Skeletal muscle tissue (tissue), 3 donors: ENCODE measurements at regions not wholly inside any gene's neighbourhood (a gene's known extent, or its start where the extent isn't known, plus 50 kb on each side); places are given as distances from the start of the nearest gene placed in this dataset.

Source experiments
- H3K27ac ChIP-seq: one replicate; pipeline ENCODE4 v1.7.0; 2013; ENCODE audit warnings: mild to moderate bottlenecking, low read depth, low read length, inconsistent platforms
- H3K27me3 ChIP-seq, 3 donors: one replicate each; pipeline ENCODE4 v1.7.0; 2013; ENCODE audit warnings: low read length in 3 of 3; ENCODE audit not compliant: control insufficient read depth in 3 of 3, insufficient read depth in 3 of 3
- H3K36me3 ChIP-seq, 3 donors: one replicate each; pipeline ENCODE4 v1.7.0; 2013; ENCODE audit warnings: low read length in 3 of 3; ENCODE audit not compliant: control insufficient read depth in 3 of 3, insufficient read depth in 3 of 3
- H3K4me1 ChIP-seq, 3 donors: one replicate each; pipeline ENCODE4 v1.7.0; 2013; ENCODE audit warnings: low read length in 3 of 3, mild to moderate bottlenecking in 3 of 3; ENCODE audit not compliant: control insufficient read depth in 3 of 3, insufficient read depth in 3 of 3
- H3K4me3 ChIP-seq, 3 donors: one replicate each; pipeline ENCODE4 v1.7.0; 2013; ENCODE audit warnings: low read length in 3 of 3
- H3K9ac ChIP-seq, 3 donors: one replicate each; pipeline ENCODE4 v1.7.0; 2013; ENCODE audit warnings: low read length in 3 of 3, mild to moderate bottlenecking in 3 of 3, moderate library complexity in 2 of 3, low read depth in 1 of 3
- H3K9me3 ChIP-seq, 3 donors: one replicate each; pipeline ENCODE4 v1.7.0; 2013; ENCODE audit warnings: low read length in 3 of 3; ENCODE audit not compliant: control insufficient read depth in 3 of 3
- donor health status: Osteomylitis.

GRCh38 chr7:15854841-15855524 is 168.5 kb upstream of the MEOX2 start:
- H3K4me1 ChIP-seq: peaks cover 0 to 2% (median 0%) of the 10 kb centered on the region in 3 donors
- H3K9ac ChIP-seq: no peak overlapping the region
- H3K27ac ChIP-seq: no peak overlapping the region
- no peaks in the 10 kb centered on the region for H3K9me3 ChIP-seq
- H3K27me3 ChIP-seq: no peaks in the 10 kb centered on the region
- no peak overlapping the region for H3K4me3 ChIP-seq
- no peaks in the 10 kb centered on the region for H3K36me3 ChIP-seq

GRCh38 chr7:15853832-15854470 is 167.5 kb upstream of the MEOX2 start:
- Histone ChIP-seq H3K36me3 (no peaks in the 10 kb centered on the region), H3K4me3 (no peak overlapping the region), H3K9ac (no peak overlapping the region), H3K27ac (no peak overlapping the region), H3K4me1 (peaks cover 0 to 2% (median 0%) of the 10 kb centered on the region in 3 donors), H3K9me3 (no peaks in the 10 kb centered on the region), H3K27me3 (no peaks in the 10 kb centered on the region)

DNA sequence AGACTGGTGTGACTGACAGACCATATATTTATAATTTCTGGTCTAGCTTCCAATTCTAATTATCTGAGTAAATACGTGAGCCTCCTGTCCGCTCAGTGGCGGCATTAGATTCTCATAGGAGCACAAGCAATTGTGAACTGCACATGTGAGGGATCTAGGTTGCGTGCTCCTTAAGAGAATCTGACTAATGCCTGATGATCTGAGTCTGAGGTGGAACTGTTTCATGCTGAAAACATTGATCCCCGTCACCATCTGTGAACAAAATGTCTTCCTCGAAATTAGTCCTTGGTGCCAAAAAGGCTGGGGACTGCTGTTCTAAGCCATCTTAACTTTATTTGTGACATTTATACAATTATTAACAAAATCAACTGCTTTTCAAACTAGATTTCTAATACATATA is 164.7 kb upstream of the MEOX2 start:
- Histone ChIP-seq H3K4me3 (no peak overlapping the region), H3K9ac (no peak overlapping the region), H3K27ac (no peak overlapping the region), H3K27me3 (no peaks in the 10 kb centered on the region), H3K4me1 (peaks cover 0 to 2% (median 0%) of the 10 kb centered on the region in 3 donors), H3K9me3 (no peaks in the 10 kb centered on the region), H3K36me3 (no peaks in the 10 kb centered on the region)

DNA sequence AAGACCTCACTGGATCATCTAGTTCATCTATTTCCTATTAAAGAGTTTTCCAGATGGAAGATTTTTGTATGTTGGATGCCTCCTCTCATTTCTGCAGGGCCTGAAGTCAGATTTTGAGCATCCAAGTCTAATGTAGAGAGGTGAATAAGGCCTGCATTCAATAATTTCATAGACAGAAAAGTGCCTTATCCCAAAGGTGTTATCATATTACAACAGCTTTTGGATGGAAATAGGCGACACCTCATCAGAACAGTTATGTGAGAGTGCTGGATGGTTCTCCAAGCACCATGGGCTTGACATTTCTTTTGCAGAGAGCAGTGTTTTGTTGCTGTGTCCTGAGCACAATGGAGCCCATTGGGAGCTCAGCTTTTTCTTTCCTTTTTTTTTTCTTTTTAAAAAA is 162.4 kb upstream of the MEOX2 start:
- Histone ChIP-seq H3K9ac (no peak overlapping the region), H3K4me3 (no peak overlapping the region), H3K27ac (no peak overlapping the region), H3K9me3 (no peaks in the 10 kb centered on the region), H3K27me3 (no peaks in the 10 kb centered on the region), H3K4me1 (no peaks in the 10 kb centered on the region), H3K36me3 (no peaks in the 10 kb centered on the region)

GRCh38 chr7:15848362-15848761 is 161.9 kb upstream of the MEOX2 start:
- H3K27me3 ChIP-seq: no peaks in the 10 kb centered on the region
- no peaks in the 10 kb centered on the region for H3K36me3 ChIP-seq
- no peak overlapping the region for H3K4me3 ChIP-seq
- no peak overlapping the region for H3K27ac ChIP-seq
- no peak overlapping the region for H3K9ac ChIP-seq
- H3K4me1 ChIP-seq: no peaks in the 10 kb centered on the region
- no peaks in the 10 kb centered on the region for H3K9me3 ChIP-seq

DNA sequence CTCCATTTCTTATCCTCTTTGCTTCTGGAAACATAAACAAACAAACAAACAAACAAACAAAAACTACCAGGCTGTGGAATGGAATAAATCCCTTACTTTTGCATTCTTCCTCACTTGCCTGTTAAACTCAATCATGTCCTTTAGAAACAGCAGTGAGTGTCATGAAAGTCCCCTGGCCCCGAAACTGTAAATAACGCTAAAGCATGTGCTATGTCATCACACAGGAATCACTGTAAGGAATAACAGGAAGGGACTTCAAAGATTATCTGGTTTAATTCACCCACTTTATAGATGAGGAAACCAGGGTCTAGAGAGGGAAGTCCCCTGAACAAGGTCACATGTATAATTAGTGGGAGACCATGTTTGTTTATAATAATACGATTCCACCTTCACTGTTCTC is 159.4 kb upstream of the MEOX2 start:
- H3K4me1 ChIP-seq: no peaks in the 10 kb centered on the region
- H3K4me3 ChIP-seq: no peak overlapping the region
- no peak overlapping the region for H3K27ac ChIP-seq
- H3K9me3 ChIP-seq: no peaks in the 10 kb centered on the region
- H3K36me3 ChIP-seq: no peaks in the 10 kb centered on the region
- H3K9ac ChIP-seq: no peak overlapping the region
- no peaks in the 10 kb centered on the region for H3K27me3 ChIP-seq

DNA sequence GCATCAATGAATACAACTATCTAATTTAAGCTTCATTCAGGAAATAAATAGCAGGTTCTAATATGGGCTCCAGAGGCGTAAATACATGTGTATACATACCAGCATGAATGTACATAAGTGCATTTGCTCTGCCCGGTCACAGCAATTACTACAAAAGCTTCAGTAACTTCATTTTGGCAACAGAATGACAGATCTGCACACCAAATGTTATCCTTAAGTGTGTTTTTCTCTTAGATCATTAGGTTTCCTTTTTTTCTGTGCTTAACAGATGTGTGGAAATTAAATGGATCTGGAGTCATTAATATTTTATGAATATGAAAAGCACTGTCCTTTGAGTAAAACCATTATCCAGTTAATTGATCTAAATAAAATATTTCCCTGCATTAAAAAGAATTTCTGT is 159.0 kb upstream of the MEOX2 start:
- Histone ChIP-seq H3K36me3 (no peaks in the 10 kb centered on the region), H3K9ac (no peak overlapping the region), H3K9me3 (no peaks in the 10 kb centered on the region), H3K4me1 (no peaks in the 10 kb centered on the region), H3K4me3 (no peak overlapping the region), H3K27me3 (no peaks in the 10 kb centered on the region), H3K27ac (no peak overlapping the region)

GRCh38 chr7:15839416-15840100 is 153.1 kb upstream of the MEOX2 start:
- Histone ChIP-seq H3K4me3 (peak overlapping the region; percentile 52 to 55 (median 54)), H3K27ac (peak overlapping the region; percentile 72), H3K36me3 (no peaks in the 10 kb centered on the region), H3K4me1 (peaks cover 0 to 9% (median 4%) of the 10 kb centered on the region in 3 donors), H3K9ac (peak overlapping the region in 2 of 3 donors; percentile 51 to 69), H3K9me3 (no peaks in the 10 kb centered on the region), H3K27me3 (no peaks in the 10 kb centered on the region)

DNA sequence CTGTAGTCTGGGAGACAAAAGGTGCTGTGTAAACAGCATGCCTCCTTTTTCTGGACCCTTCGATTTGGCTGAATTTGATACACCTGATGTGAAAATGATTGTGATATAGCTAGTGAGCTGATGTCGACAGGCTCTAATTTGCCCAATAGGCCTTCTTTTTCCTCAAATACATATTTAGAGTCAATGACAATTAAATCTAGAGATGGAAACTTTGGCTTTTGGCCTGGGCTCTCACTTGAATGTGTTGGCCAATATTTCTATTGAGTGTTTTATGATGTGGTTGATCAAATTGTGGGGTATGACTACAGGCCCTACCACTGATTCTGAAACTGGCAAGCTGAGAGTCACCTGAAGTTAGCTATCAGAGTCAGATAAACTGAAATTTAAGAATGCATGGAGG is 151.8 kb upstream of the MEOX2 start:
- H3K9ac ChIP-seq: no peak overlapping the region
- H3K36me3 ChIP-seq: no peaks in the 10 kb centered on the region
- H3K4me3 ChIP-seq: no peak overlapping the region
- no peak overlapping the region for H3K27ac ChIP-seq
- peaks cover 0 to 9% (median 4%) of the 10 kb centered on the region in 3 donors for H3K4me1 ChIP-seq
- no peaks in the 10 kb centered on the region for H3K9me3 ChIP-seq
- H3K27me3 ChIP-seq: no peaks in the 10 kb centered on the region

- H3K27me3 ChIP-seq: no peaks in the 10 kb centered on the region
- H3K27ac ChIP-seq: no peak overlapping the region
- H3K4me1 ChIP-seq: peaks cover 0 to 9% (median 4%) of the 10 kb centered on the region in 3 donors
- H3K4me3 ChIP-seq: no peak overlapping the region
- H3K9ac ChIP-seq: no peak overlapping the region
- no peaks in the 10 kb centered on the region for H3K36me3 ChIP-seq
- no peaks in the 10 kb centered on the region for H3K9me3 ChIP-seq
These were observed 150.9 kb upstream of the MEOX2 start for GRCh38 chr7:15837306-15837950.
